ENCODE measurements at regions not wholly inside any gene's neighbourhood (a gene's known extent, or its start where the extent isn't known, plus 50 kb on each side); places are given as distances from the start of the nearest gene placed in this dataset.

DNA sequence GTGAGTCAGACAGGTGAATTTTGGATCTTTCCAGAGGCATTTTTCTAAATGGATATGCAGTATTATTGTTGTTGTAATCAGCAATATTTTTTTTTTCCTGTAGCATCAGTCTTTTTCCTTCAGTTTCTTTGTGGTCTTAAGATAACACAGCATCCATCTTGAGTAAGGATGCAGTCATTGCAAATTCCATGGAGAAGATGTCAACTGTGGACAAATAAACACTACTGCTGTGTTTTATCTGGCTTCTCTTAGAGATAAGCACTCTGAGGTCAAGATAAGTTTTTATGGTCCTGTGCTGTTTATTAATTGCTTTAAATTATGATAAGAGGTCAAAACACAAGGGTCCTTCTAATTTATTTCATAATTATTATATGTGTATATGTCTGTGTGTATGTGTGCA is 1255.7 kb downstream of the ADGRL3 start:
- no peak overlapping the region for H3K4me3 ChIP-seq (ENCODE audit: low read depth, low read length)
- TF ChIP-seq, protein P1, sequence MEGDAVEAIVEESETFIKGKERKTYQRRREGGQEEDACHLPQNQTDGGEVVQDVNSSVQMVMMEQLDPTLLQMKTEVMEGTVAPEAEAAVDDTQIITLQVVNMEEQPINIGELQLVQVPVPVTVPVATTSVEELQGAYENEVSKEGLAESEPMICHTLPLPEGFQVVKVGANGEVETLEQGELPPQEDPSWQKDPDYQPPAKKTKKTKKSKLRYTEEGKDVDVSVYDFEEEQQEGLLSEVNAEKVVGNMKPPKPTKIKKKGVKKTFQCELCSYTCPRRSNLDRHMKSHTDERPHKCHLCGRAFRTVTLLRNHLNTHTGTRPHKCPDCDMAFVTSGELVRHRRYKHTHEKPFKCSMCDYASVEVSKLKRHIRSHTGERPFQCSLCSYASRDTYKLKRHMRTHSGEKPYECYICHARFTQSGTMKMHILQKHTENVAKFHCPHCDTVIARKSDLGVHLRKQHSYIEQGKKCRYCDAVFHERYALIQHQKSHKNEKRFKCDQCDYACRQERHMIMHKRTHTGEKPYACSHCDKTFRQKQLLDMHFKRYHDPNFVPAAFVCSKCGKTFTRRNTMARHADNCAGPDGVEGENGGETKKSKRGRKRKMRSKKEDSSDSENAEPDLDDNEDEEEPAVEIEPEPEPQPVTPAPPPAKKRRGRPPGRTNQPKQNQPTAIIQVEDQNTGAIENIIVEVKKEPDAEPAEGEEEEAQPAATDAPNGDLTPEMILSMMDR (IDR thresholded peaks at IDR 0.05; ENCODE audit: low read depth, low read length), result no peak
- DNase-seq, result no peak
- H3K36me3 ChIP-seq, result no peaks in the 10 kb centered on the region
- no peak overlapping the region for H3K27ac ChIP-seq
- H3K27me3 ChIP-seq (ENCODE audit: insufficient read depth, low read depth, severe bottlenecking), result no peaks in the 10 kb centered on the region
- H3K9me3 ChIP-seq (ENCODE audit: severe bottlenecking), result no peaks in the 10 kb centered on the region

DNA sequence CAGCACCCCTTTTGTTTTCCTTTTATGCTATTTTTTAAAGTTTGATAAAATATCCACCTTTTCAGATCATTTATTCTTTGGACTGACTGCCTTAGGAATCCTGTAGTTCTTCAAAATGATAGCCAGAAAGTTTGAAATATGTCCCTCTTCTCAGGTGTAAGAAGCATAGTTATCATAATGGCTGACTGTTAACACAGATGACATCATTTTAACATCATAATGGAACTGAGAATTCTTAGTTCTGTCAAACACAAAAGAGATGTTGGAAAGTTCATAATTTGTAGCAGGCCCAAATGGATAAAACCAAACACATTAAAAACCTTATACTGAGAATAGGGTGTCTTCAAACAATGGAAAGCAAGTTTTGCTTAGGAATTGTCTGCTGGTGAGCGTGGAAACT is 1254.4 kb downstream of the ADGRL3 start:
- no peaks in the 10 kb centered on the region for H3K36me3 ChIP-seq
- no peak for DNase-seq
- no peak overlapping the region for H3K27ac ChIP-seq
- H3K27me3 ChIP-seq (ENCODE audit: insufficient read depth, low read depth, severe bottlenecking), result no peaks in the 10 kb centered on the region
- TF ChIP-seq, protein P1 (IDR thresholded peaks at IDR 0.05; ENCODE audit: low read depth, low read length), result no peak
- H3K9me3 ChIP-seq (ENCODE audit: severe bottlenecking), result no peaks in the 10 kb centered on the region
- no peak overlapping the region for H3K4me3 ChIP-seq (ENCODE audit: low read depth, low read length)

DNA sequence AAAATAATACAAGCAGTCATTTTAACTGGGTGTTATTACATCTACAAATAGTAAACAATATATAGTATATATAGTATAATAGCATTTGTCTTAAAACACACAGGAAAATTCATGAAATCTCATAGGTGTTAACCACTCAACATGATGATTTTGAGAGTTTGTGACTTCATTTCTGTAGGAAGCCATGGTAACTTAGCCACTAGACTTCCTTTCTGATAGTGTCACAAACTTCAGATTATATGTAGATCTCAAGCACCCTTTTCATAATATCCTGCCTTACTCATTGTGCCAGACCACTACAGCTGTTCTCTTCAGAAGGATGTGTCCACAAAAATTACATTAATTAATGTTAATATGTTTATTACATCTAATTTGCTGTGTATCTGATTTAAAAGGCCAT is 1250.6 kb downstream of the ADGRL3 start:
- DNase-seq, result no peak
- H3K36me3 ChIP-seq, result no peaks in the 10 kb centered on the region
- TF ChIP-seq, protein P1 (IDR thresholded peaks at IDR 0.05; ENCODE audit: low read depth, low read length), result no peak
- H3K9me3 ChIP-seq (ENCODE audit: severe bottlenecking), result no peaks in the 10 kb centered on the region
- no peak overlapping the region for H3K27ac ChIP-seq
- no peak overlapping the region for H3K4me3 ChIP-seq (ENCODE audit: low read depth, low read length)
- no peaks in the 10 kb centered on the region for H3K27me3 ChIP-seq (ENCODE audit: insufficient read depth, low read depth, severe bottlenecking)

DNA sequence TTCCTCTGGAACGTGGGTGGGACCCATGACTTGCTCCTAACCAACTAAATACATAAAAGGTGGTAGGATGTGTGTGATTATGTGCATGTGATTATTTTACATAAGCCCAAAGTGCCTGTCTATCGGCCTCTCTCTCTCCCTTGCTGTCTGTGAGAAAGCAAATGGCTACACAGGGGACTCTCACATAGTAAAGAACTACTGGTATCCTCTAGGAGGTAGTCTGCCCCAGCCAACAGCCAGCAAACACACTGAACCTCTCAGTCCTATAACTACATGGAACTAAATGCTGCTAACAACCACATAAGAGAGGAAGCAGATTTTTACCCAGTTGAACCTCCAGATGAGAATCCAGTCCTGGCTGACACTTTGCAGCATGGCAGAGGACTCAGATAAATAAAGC is 1249.4 kb downstream of the ADGRL3 start:
- Histone ChIP-seq H3K27ac (no peak overlapping the region), H3K9me3 (ENCODE audit: severe bottlenecking) (no peaks in the 10 kb centered on the region), H3K4me3 (ENCODE audit: low read depth, low read length) (no peak overlapping the region), H3K36me3 (no peaks in the 10 kb centered on the region), H3K27me3 (ENCODE audit: insufficient read depth, low read depth, severe bottlenecking) (no peaks in the 10 kb centered on the region)
- TF ChIP-seq, protein P1 (IDR thresholded peaks at IDR 0.05; ENCODE audit: low read depth, low read length), result no peak
- no peak for DNase-seq

DNA sequence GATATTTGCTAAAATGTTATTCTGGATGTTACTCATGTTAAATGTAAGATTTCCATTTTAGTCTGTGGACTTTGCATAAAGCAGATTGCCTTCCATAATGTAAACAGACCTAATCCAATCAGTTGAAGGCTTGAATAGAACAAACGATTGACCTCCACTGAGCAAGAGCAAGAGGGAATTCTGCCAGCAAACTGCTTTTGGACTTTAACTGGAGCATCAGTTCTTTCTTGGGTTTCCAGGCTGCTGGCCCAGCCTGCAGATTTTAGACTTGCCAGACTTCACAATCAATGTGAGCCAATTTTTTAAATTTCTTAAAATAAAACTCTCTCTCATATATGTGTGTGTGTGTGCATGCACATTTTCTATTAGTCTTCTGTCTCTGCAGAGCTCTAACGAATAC is 1248.8 kb downstream of the ADGRL3 start:
- no peak for DNase-seq
- H3K9me3 ChIP-seq (ENCODE audit: severe bottlenecking), result no peaks in the 10 kb centered on the region
- H3K27ac ChIP-seq, result no peak overlapping the region
- H3K27me3 ChIP-seq (ENCODE audit: insufficient read depth, low read depth, severe bottlenecking), result no peaks in the 10 kb centered on the region
- TF ChIP-seq, protein P1 (IDR thresholded peaks at IDR 0.05; ENCODE audit: low read depth, low read length), result no peak
- no peaks in the 10 kb centered on the region for H3K36me3 ChIP-seq
- no peak overlapping the region for H3K4me3 ChIP-seq (ENCODE audit: low read depth, low read length)

DNA sequence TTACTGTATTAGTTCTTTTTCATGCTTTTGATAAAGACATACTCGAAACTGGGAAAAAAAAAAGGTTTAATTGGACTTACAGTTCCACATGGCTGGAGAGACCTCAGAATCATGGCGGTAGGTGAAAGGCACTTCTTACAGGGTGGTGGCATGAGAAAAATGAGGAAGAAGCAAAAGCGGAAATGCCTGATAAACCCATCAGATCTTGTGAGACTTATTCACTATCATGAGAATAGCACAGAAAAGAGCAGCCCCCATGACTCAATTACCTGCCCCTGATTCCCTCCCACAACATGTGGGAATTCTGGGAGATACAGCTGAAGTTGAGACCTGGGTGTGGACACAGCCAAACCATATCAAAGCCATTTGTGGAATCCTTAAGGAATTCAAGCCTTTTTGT is 1238.9 kb downstream of the ADGRL3 start:
- H3K9me3 ChIP-seq (ENCODE audit: severe bottlenecking), result peaks cover 3% of the 10 kb centered on the region
- H3K27me3 ChIP-seq (ENCODE audit: insufficient read depth, low read depth, severe bottlenecking), result no peaks in the 10 kb centered on the region
- H3K27ac ChIP-seq, result no peak overlapping the region
- no peak for DNase-seq
- H3K36me3 ChIP-seq, result no peaks in the 10 kb centered on the region
- H3K4me3 ChIP-seq (ENCODE audit: low read depth, low read length), result no peak overlapping the region
- TF ChIP-seq, protein P1 (IDR thresholded peaks at IDR 0.05; ENCODE audit: low read depth, low read length), result no peak
